ENCODE measurements at regions not wholly inside any gene's neighbourhood (a gene's known extent, or its start where the extent isn't known, plus 50 kb on each side); places are given as distances from the start of the nearest gene placed in this dataset.
A peak's percentile ranks its signal among the peaks of the same experiment; 100 is the strongest.

GRCh38 chr2:55102056-55102812 is 52.0 kb upstream of the RTN4 start:
- peak; percentile 40 for DNase-seq (ENCODE audit: extremely low read depth, low read depth)

GRCh38 chr2:55101466-55101865 is 51.2 kb upstream of the RTN4 start:
- DNase-seq (ENCODE audit: extremely low read depth, low read depth) = peak; percentile 38

DNA sequence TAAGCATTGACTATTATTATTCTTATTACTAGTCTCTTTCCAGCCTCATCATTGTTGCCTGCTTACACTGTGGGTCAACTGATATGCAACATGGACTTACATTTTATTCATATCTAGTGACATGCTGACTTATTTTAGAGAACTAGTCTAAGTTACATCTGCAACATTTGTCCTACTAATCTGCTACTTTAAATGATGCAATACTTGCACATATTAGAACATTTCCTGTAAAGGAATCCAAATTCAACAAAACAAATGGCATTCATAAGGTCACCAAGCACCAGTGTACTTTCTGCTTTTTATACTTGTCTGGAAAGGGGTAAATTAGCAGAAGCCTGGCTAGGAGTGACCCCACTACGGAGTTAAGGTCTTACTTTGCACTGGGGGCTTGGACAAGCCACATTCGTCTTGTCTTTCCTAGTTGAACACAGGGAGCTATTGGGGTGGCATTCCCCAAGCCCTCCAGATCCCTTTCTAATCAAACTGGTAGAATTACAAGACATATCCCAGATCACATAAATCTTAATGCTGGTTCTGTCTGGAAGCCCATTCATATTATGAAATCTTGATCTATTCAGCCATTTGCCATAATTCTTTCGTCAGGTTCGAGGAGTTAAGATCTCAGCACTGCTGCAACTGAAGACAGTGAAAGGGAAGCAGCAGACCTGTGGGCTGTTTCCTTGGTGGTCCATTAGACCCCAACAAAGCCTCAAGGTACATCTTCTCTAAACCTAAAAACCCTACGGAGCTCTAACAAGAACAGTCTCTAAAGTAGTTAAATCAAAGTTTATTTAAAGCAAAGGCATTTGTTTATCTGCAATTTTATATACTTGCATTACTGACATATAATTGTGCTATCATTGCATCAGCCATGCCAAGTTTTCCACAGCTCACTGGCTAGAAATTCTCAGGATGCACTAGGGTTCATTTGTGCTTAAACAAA is 49.9 kb upstream of the RTN4 start:
- peak; percentile 88 for DNase-seq (ENCODE audit: extremely low read depth, low read depth)

Data from NCI-H460 (cell line).